Trophoblast cell (in vitro differentiated cells and primary cell): ENCODE measurements at regions not wholly inside any gene's neighbourhood (a gene's known extent, or its start where the extent isn't known, plus 50 kb on each side); places are given as distances from the start of the nearest gene placed in this dataset.

ENCODE experiments used
- DNase-seq, 2 donors: peaks; one replicate each; pipeline ENCODE4 v3.0.0-alpha.2; 2016
- H2AFZ ChIP-seq: 2 replicates; pipeline ENCODE4 v1.6.1; 2013; ENCODE audit warnings: low read length, moderate library complexity, mild to moderate bottlenecking; ENCODE audit not compliant: insufficient read depth, poor library complexity
- H2AK5ac ChIP-seq: 2 replicates; pipeline ENCODE4 v1.6.1; 2013; ENCODE audit warnings: mild to moderate bottlenecking, low read length
- H2BK120ac ChIP-seq: 2 replicates; pipeline ENCODE4 v1.6.1; 2013; ENCODE audit warnings: low read length, mild to moderate bottlenecking, moderate library complexity; ENCODE audit not compliant: insufficient read depth, poor library complexity
- H2BK12ac ChIP-seq: 2 replicates; pipeline ENCODE4 v1.6.1; 2013; ENCODE audit warnings: mild to moderate bottlenecking, low read length, moderate library complexity
- H2BK5ac ChIP-seq: 2 replicates; pipeline ENCODE4 v1.6.1; 2013; ENCODE audit warnings: low read length, low read depth, moderate library complexity, mild to moderate bottlenecking; ENCODE audit not compliant: poor library complexity
- H3K14ac ChIP-seq: 2 replicates; pipeline ENCODE4 v1.6.1; 2013; ENCODE audit warnings: mild to moderate bottlenecking, low read length
- H3K18ac ChIP-seq: 2 replicates; pipeline ENCODE4 v1.6.1; 2013; ENCODE audit warnings: mild to moderate bottlenecking, low read length
- H3K23ac ChIP-seq: 2 replicates; pipeline ENCODE4 v1.6.1; 2013; ENCODE audit warnings: low read length
- H3K27ac ChIP-seq: 2 replicates; pipeline ENCODE4 v1.5.1; 2013; ENCODE audit warnings: low read depth, mild to moderate bottlenecking, inconsistent platforms, low read length, moderate library complexity
- H3K27me3 ChIP-seq: 2 replicates; pipeline ENCODE4 v1.6.1; 2013; ENCODE audit warnings: inconsistent platforms, mild to moderate bottlenecking, low read length, moderate library complexity; ENCODE audit not compliant: insufficient read depth
- H3K36me3 ChIP-seq, 2 experiments: 1 replicate in 1 of 2; 2 replicates in 1 of 2; pipeline ENCODE4 v1.6.1; 2013; ENCODE audit warnings: low read length in 2 of 2, mild to moderate bottlenecking in 2 of 2, moderate library complexity in 1 of 2; ENCODE audit not compliant: insufficient read depth in 2 of 2, control insufficient read depth in 1 of 2
- H3K4ac ChIP-seq: 2 replicates; pipeline ENCODE4 v1.6.1; 2013; ENCODE audit warnings: low read depth, mild to moderate bottlenecking, low read length, moderate library complexity
- H3K4me1 ChIP-seq, 2 experiments: 1 replicate in 1 of 2; 2 replicates in 1 of 2; pipeline ENCODE4 v1.6.1; 2013; ENCODE audit warnings: low read length in 2 of 2, mild to moderate bottlenecking in 2 of 2, moderate library complexity in 1 of 2; ENCODE audit not compliant: insufficient read depth in 2 of 2, control insufficient read depth in 1 of 2
- H3K4me2 ChIP-seq: 2 replicates; pipeline ENCODE4 v1.6.1; 2013; ENCODE audit warnings: inconsistent platforms, mild to moderate bottlenecking, low read length, moderate library complexity
- H3K4me3 ChIP-seq: 2 replicates; pipeline ENCODE4 v1.5.1; 2013; ENCODE audit warnings: mild to moderate bottlenecking, low read depth, low read length, inconsistent platforms
- H3K79me1 ChIP-seq: one replicate; pipeline ENCODE4 v1.6.1; 2013; ENCODE audit warnings: low read length
- H3K79me2 ChIP-seq: 2 replicates; pipeline ENCODE4 v1.6.1; 2013; ENCODE audit warnings: low read length, mild to moderate bottlenecking; ENCODE audit not compliant: control insufficient read depth, insufficient read depth, poor library complexity
- H3K9ac ChIP-seq: 2 replicates; pipeline ENCODE4 v1.6.1; 2013; ENCODE audit warnings: mild to moderate bottlenecking, low read length
- H3K9me3 ChIP-seq: 2 replicates; pipeline ENCODE4 v1.6.1; 2013; ENCODE audit warnings: low read depth, mild to moderate bottlenecking, control low read depth, inconsistent platforms, low read length; ENCODE audit not compliant: insufficient read depth
- H4K12ac ChIP-seq: 2 replicates; pipeline ENCODE4 v1.6.1; 2013; ENCODE audit warnings: low read depth, mild to moderate bottlenecking, low read length, moderate library complexity
- H4K8ac ChIP-seq: 2 replicates; pipeline ENCODE4 v1.6.1; 2013; ENCODE audit warnings: low read depth, mild to moderate bottlenecking, low read length, moderate library complexity
- H4K91ac ChIP-seq: one replicate; pipeline ENCODE4 v1.6.1; 2013; ENCODE audit warnings: low read depth, mild to moderate bottlenecking, low read length, moderate library complexity
- WGBS: extraction: QIAGEN DNeasy Blood & Tissue Kit; methylation state at CpG from one replicate; pipeline ENCODE4 v1.1.7; 2013; ENCODE audit warnings: missing lambda C conversion rate; ENCODE audit not compliant: insufficient read length, insufficient coverage; ENCODE audit errors: extremely low coverage; 5-methylcytosine and 5-hydroxymethylcytosine counted together

- Histone ChIP-seq H3K79me1 (no peaks in the 10 kb centered on the region), H2BK120ac (no peak overlapping the region), H2AFZ (no peak overlapping the region), H2BK12ac (no peak overlapping the region), H3K4me1 (no peaks in the 10 kb centered on the region), H3K9me3 (no peaks in the 10 kb centered on the region), H3K27me3 (no peaks in the 10 kb centered on the region), H3K36me3 (no peaks in the 10 kb centered on the region), H3K18ac (no peak overlapping the region), H4K91ac (no peak overlapping the region), H3K79me2 (no peaks in the 10 kb centered on the region), H2BK5ac (no peak overlapping the region), H3K4me3 (no peak overlapping the region), H3K14ac (no peak overlapping the region), H2AK5ac (no peak overlapping the region), H4K12ac (no peak overlapping the region), H4K8ac (no peak overlapping the region), H3K4me2 (no peak overlapping the region), H3K27ac (no peak overlapping the region), H3K4ac (no peak overlapping the region), H3K23ac (no peak overlapping the region), H3K9ac (no peak overlapping the region)
- no CpG with 5 or more reads among the region's 4 CpGs for WGBS
- DNase-seq, result no peak
Observed at GRCh38 chr6:121904559-121904958, 469.1 kb downstream of the GJA1 start.

- no peak overlapping the region for H3K14ac ChIP-seq
- peaks cover 0 to 3% of the 10 kb centered on the region in 2 experiments for H3K36me3 ChIP-seq
- H4K91ac ChIP-seq, result no peak overlapping the region
- H2BK5ac ChIP-seq, result no peak overlapping the region
- no peak overlapping the region for H3K9ac ChIP-seq
- H3K79me1 ChIP-seq, result no peaks in the 10 kb centered on the region
- H3K9me3 ChIP-seq, result peaks cover 4% of the 10 kb centered on the region
- no peak overlapping the region for H3K4me3 ChIP-seq
- no peak overlapping the region for H3K4me2 ChIP-seq
- no peak overlapping the region for H2BK120ac ChIP-seq
- H2AK5ac ChIP-seq, result no peak overlapping the region
- no peak overlapping the region for H2AFZ ChIP-seq
- no peaks in the 10 kb centered on the region for H3K4me1 ChIP-seq
- H3K27ac ChIP-seq, result no peak overlapping the region
- H4K8ac ChIP-seq, result no peak overlapping the region
- H3K27me3 ChIP-seq, result no peaks in the 10 kb centered on the region
- no peak overlapping the region for H3K18ac ChIP-seq
- no peak overlapping the region for H2BK12ac ChIP-seq
- H3K23ac ChIP-seq, result no peak overlapping the region
- no peak overlapping the region for H3K4ac ChIP-seq
- no peaks in the 10 kb centered on the region for H3K79me2 ChIP-seq
- DNase-seq, result no peak
- no peak overlapping the region for H4K12ac ChIP-seq
- no CpG with 5 or more reads among the region's 1 CpG for WGBS
Observed at GRCh38 chr6:121912905-121913304, 477.5 kb downstream of the GJA1 start.

GRCh38 chr6:121917263-121917829, 481.9 kb downstream of the GJA1 start:
- no peak overlapping the region for H3K18ac ChIP-seq
- no peak overlapping the region for H4K8ac ChIP-seq
- H2BK120ac ChIP-seq, result no peak overlapping the region
- H3K23ac ChIP-seq, result no peak overlapping the region
- no peak overlapping the region for H3K4ac ChIP-seq
- no peak overlapping the region for H3K14ac ChIP-seq
- no peak for DNase-seq
- H3K9me3 ChIP-seq, result no peaks in the 10 kb centered on the region
- H2BK12ac ChIP-seq, result no peak overlapping the region
- H2BK5ac ChIP-seq, result no peak overlapping the region
- H3K79me1 ChIP-seq, result no peaks in the 10 kb centered on the region
- no peak overlapping the region for H3K27ac ChIP-seq
- no peaks in the 10 kb centered on the region for H3K4me1 ChIP-seq
- no peaks in the 10 kb centered on the region for H3K36me3 ChIP-seq
- H4K91ac ChIP-seq, result no peak overlapping the region
- H2AFZ ChIP-seq, result no peak overlapping the region
- WGBS, result no CpG with 5 or more reads among the region's 3 CpGs
- H3K4me2 ChIP-seq, result no peak overlapping the region
- no peak overlapping the region for H4K12ac ChIP-seq
- H3K9ac ChIP-seq, result no peak overlapping the region
- H2AK5ac ChIP-seq, result no peak overlapping the region
- H3K79me2 ChIP-seq, result no peaks in the 10 kb centered on the region
- H3K27me3 ChIP-seq, result no peaks in the 10 kb centered on the region
- H3K4me3 ChIP-seq, result no peak overlapping the region

DNA sequence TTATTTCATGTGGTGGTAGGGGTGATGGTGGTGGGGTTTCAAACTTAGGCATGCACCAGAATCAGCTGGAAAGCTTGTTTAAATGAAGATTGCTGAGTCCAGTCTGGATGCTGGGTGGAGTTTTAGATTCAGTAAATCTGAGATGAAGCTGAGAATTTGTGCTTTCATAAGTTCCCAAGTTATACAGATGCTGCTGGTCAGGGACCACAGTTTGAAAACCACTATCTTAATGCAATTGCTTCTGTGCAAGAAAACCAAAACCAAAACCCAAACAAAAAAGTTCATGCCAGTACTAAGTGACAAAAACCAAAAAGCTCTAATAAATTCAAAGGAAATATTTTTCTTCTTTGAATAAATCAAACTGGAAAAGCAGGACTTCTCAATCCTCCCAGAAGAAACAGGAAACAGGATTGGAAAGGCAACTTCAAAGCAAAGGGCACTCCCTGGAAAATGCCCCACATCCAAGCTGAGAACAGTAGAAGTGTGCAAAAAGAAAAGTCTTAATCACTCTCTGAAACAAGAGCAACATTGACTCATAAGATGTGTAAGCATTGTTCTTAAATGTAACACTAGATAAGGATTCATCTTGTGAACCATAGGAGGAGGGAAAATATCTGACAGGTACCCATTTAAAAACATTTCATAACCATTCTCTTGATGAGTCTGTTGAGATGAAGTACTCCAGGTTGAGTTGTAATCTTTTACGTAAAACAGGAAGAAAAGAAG, 481.5 kb upstream of the HSF2 start:
- Histone ChIP-seq H2BK120ac (no peak overlapping the region), H2AFZ (no peak overlapping the region), H3K36me3 (no peaks in the 10 kb centered on the region), H4K8ac (no peak overlapping the region), H3K79me2 (no peaks in the 10 kb centered on the region), H2BK5ac (no peak overlapping the region), H4K91ac (no peak overlapping the region), H2BK12ac (no peak overlapping the region), H3K4ac (no peak overlapping the region), H3K4me1 (no peaks in the 10 kb centered on the region), H3K9me3 (no peaks in the 10 kb centered on the region), H3K23ac (no peak overlapping the region), H4K12ac (no peak overlapping the region), H3K18ac (no peak overlapping the region), H3K79me1 (no peaks in the 10 kb centered on the region), H3K4me3 (no peak overlapping the region), H2AK5ac (no peak overlapping the region), H3K4me2 (no peak overlapping the region), H3K27me3 (no peaks in the 10 kb centered on the region), H3K9ac (no peak overlapping the region), H3K14ac (no peak overlapping the region), H3K27ac (no peak overlapping the region)
- peak in 1 of 2 donors; percentile 2 for DNase-seq
- no CpG with 5 or more reads among the region's 1 CpG for WGBS
